Loucy (cell line): ENCODE measurements at regions not wholly inside any gene's neighbourhood (a gene's known extent, or its start where the extent isn't known, plus 50 kb on each side); places are given as distances from the start of the nearest gene placed in this dataset.

ENCODE experiments used
- EZH2phosphoT487 ChIP-seq: fragments of 200-600 bp; IDR thresholded peaks from 2 replicates; pipeline ENCODE4 v1.6.1; 2018; ENCODE audit warnings: antibody characterized with exemption, mild to moderate bottlenecking, moderate library complexity, borderline replicate concordance
- TF ChIP-seq, protein P1 (sequence below): fragments of 200-600 bp; sonication (generic); conservative IDR thresholded peaks from 2 replicates; pipeline ENCODE4 v1.5.1; 2014; ENCODE audit warnings: mild to moderate bottlenecking, antibody characterized with exemption, low read length

- TF ChIP-seq, protein P1, sequence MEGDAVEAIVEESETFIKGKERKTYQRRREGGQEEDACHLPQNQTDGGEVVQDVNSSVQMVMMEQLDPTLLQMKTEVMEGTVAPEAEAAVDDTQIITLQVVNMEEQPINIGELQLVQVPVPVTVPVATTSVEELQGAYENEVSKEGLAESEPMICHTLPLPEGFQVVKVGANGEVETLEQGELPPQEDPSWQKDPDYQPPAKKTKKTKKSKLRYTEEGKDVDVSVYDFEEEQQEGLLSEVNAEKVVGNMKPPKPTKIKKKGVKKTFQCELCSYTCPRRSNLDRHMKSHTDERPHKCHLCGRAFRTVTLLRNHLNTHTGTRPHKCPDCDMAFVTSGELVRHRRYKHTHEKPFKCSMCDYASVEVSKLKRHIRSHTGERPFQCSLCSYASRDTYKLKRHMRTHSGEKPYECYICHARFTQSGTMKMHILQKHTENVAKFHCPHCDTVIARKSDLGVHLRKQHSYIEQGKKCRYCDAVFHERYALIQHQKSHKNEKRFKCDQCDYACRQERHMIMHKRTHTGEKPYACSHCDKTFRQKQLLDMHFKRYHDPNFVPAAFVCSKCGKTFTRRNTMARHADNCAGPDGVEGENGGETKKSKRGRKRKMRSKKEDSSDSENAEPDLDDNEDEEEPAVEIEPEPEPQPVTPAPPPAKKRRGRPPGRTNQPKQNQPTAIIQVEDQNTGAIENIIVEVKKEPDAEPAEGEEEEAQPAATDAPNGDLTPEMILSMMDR = no peak
- TF ChIP-seq EZH2phosphoT487 = no peak
Measured at GRCh38 chr9:88897081-88897480, 94.2 kb upstream of the S1PR3 start.
